ENCODE measurements at regions not wholly inside any gene's neighbourhood (a gene's known extent, or its start where the extent isn't known, plus 50 kb on each side); places are given as distances from the start of the nearest gene placed in this dataset.

DNA sequence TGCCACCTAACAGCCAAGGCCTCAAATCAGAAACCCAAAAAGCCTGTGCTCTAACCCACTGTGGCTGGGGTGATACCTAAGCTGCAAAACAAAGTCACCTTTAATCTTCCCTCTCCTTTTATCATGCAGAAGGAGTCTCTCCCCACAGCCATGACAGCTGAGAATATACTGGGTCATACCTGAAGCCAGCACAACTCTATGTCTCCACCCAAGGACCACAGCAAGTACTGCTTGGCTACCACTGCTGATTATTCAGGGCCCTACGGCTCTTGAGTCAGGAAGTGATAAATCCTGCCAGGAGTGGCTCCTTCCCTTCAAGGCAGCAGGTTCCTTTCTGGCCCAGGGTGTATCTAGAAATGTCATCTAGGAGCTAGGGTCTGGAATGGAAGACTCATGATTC lies 151.5 kb upstream of the TOM1L1 start:
- Histone ChIP-seq H3K9me3 (ENCODE audit: low read depth, low read length) (no peaks in the 10 kb centered on the region), H3K36me3 (ENCODE audit: insufficient read depth, low read length) (no peaks in the 10 kb centered on the region), H3K9ac (ENCODE audit: insufficient read length) (no peak overlapping the region), H3K4me3 (no peak overlapping the region), H3K27ac (no peak overlapping the region)
- TF ChIP-seq POLR2AphosphoS5 (IDR thresholded peaks at IDR 0.05; ENCODE audit: borderline replicate concordance, low read depth, low read length), result no peak
- no peak for TF ChIP-seq EZH2 (IDR thresholded peaks at IDR 0.05)
- no peak for TF ChIP-seq FOXP2 (optimal IDR thresholded peaks at IDR 0.05; ENCODE audit: control extremely low read depth, extremely low read length, insufficient read depth)
- no peak for DNase-seq (ENCODE audit: low read depth, low spot score)

- no peak overlapping the region for H3K9ac ChIP-seq (ENCODE audit: insufficient read length)
- H3K9me3 ChIP-seq (ENCODE audit: low read depth, low read length), result no peaks in the 10 kb centered on the region
- no peak for DNase-seq (ENCODE audit: low read depth, low spot score)
- no peaks in the 10 kb centered on the region for H3K36me3 ChIP-seq (ENCODE audit: insufficient read depth, low read length)
- H3K27ac ChIP-seq, result no peak overlapping the region
- TF ChIP-seq POLR2AphosphoS5 (IDR thresholded peaks at IDR 0.05; ENCODE audit: borderline replicate concordance, low read depth, low read length) (no peak), EZH2 (IDR thresholded peaks at IDR 0.05) (no peak), FOXP2 (optimal IDR thresholded peaks at IDR 0.05; ENCODE audit: control extremely low read depth, extremely low read length, insufficient read depth) (no peak)
- no peak overlapping the region for H3K4me3 ChIP-seq
Observed at GRCh38 chr17:54754560-54754959, 146.1 kb upstream of the TOM1L1 start.

GRCh38 chr17:54760836-54761235 lies 139.8 kb upstream of the TOM1L1 start:
- H3K36me3 ChIP-seq (ENCODE audit: insufficient read depth, low read length), result no peaks in the 10 kb centered on the region
- no peak overlapping the region for H3K9ac ChIP-seq (ENCODE audit: insufficient read length)
- DNase-seq (ENCODE audit: low read depth, low spot score), result no peak
- no peaks in the 10 kb centered on the region for H3K9me3 ChIP-seq (ENCODE audit: low read depth, low read length)
- TF ChIP-seq FOXP2 (optimal IDR thresholded peaks at IDR 0.05; ENCODE audit: control extremely low read depth, extremely low read length, insufficient read depth) (no peak), EZH2 (IDR thresholded peaks at IDR 0.05) (no peak), POLR2AphosphoS5 (IDR thresholded peaks at IDR 0.05; ENCODE audit: borderline replicate concordance, low read depth, low read length) (no peak)
- no peak overlapping the region for H3K27ac ChIP-seq
- H3K4me3 ChIP-seq, result no peak overlapping the region

DNA sequence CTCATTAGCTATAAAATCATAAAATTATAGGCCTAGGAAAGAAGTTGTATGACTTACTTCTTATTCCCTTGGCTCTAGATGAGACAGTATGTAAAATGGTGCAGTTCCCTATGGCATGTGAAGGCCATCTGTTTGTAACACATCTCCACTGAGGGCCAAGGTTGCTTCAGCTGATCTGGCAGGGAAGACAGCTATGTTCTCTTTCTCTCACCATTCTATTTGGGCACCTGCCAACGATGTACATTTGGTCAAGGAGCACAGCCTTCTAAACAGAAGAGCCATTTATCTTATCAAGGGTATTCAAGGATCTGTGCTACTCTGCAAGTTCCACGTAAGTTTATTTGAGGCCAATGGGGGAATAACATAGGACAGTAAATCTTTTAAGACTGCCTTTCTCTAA lies 129.8 kb upstream of the TOM1L1 start:
- TF ChIP-seq FOXP2 (optimal IDR thresholded peaks at IDR 0.05; ENCODE audit: control extremely low read depth, extremely low read length, insufficient read depth) (no peak), EZH2 (IDR thresholded peaks at IDR 0.05) (no peak), POLR2AphosphoS5 (IDR thresholded peaks at IDR 0.05; ENCODE audit: borderline replicate concordance, low read depth, low read length) (no peak)
- Histone ChIP-seq H3K36me3 (ENCODE audit: insufficient read depth, low read length) (no peaks in the 10 kb centered on the region), H3K9me3 (ENCODE audit: low read depth, low read length) (no peaks in the 10 kb centered on the region), H3K27ac (no peak overlapping the region), H3K9ac (ENCODE audit: insufficient read length) (no peak overlapping the region), H3K4me3 (no peak overlapping the region)
- DNase-seq (ENCODE audit: low read depth, low spot score), result no peak

- Histone ChIP-seq H3K9ac (ENCODE audit: insufficient read length) (no peak overlapping the region), H3K9me3 (ENCODE audit: low read depth, low read length) (no peaks in the 10 kb centered on the region), H3K4me3 (no peak overlapping the region), H3K27ac (no peak overlapping the region), H3K36me3 (ENCODE audit: insufficient read depth, low read length) (no peaks in the 10 kb centered on the region)
- no peak for TF ChIP-seq POLR2AphosphoS5 (IDR thresholded peaks at IDR 0.05; ENCODE audit: borderline replicate concordance, low read depth, low read length)
- DNase-seq (ENCODE audit: low read depth, low spot score), result no peak
Observed at GRCh38 chr17:54771409-54771915, 129.2 kb upstream of the TOM1L1 start.

GRCh38 chr17:54780238-54780637 lies 120.4 kb upstream of the TOM1L1 start:
- Histone ChIP-seq H3K4me3 (no peak overlapping the region), H3K36me3 (ENCODE audit: insufficient read depth, low read length) (no peaks in the 10 kb centered on the region), H3K9ac (ENCODE audit: insufficient read length) (no peak overlapping the region), H3K9me3 (ENCODE audit: low read depth, low read length) (no peaks in the 10 kb centered on the region), H3K27ac (no peak overlapping the region)
- DNase-seq (ENCODE audit: low read depth, low spot score), result no peak
- TF ChIP-seq EZH2 (IDR thresholded peaks at IDR 0.05) (no peak), POLR2AphosphoS5 (IDR thresholded peaks at IDR 0.05; ENCODE audit: borderline replicate concordance, low read depth, low read length) (no peak)

DNA sequence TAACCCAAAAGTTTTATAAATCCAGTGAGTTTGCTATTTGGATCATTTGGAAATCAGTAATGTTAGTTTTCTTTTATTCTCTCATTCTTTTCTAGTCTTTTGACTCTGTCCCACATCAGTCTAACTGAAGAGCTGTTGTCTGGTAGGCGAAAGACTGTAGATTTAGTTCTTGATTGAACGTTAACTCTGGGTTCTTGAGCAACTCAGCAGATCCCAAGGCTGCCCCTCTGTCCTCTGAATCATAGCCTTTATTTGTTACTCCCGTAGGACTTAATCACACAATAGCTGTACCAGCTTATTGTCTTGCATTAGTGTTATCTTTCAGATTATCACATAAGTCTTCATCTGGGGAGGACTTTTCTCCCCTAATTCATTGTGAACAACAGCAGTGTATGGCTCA lies 119.3 kb upstream of the TOM1L1 start:
- Histone ChIP-seq H3K9ac (ENCODE audit: insufficient read length) (no peak overlapping the region), H3K9me3 (ENCODE audit: low read depth, low read length) (no peaks in the 10 kb centered on the region), H3K36me3 (ENCODE audit: insufficient read depth, low read length) (no peaks in the 10 kb centered on the region), H3K4me3 (no peak overlapping the region), H3K27ac (no peak overlapping the region)
- TF ChIP-seq POLR2AphosphoS5 (IDR thresholded peaks at IDR 0.05; ENCODE audit: borderline replicate concordance, low read depth, low read length), result no peak
- TF ChIP-seq EZH2 (IDR thresholded peaks at IDR 0.05), result no peak
- no peak for TF ChIP-seq FOXP2 (optimal IDR thresholded peaks at IDR 0.05; ENCODE audit: control extremely low read depth, extremely low read length, insufficient read depth)
- no peak for DNase-seq (ENCODE audit: low read depth, low spot score)

GRCh38 chr17:54784305-54784704 lies 116.3 kb upstream of the TOM1L1 start:
- TF ChIP-seq EZH2 (IDR thresholded peaks at IDR 0.05), result no peak
- TF ChIP-seq FOXP2 (optimal IDR thresholded peaks at IDR 0.05; ENCODE audit: control extremely low read depth, extremely low read length, insufficient read depth), result no peak
- TF ChIP-seq POLR2AphosphoS5 (IDR thresholded peaks at IDR 0.05; ENCODE audit: borderline replicate concordance, low read depth, low read length), result no peak
- Histone ChIP-seq H3K9ac (ENCODE audit: insufficient read length) (no peak overlapping the region), H3K36me3 (ENCODE audit: insufficient read depth, low read length) (no peaks in the 10 kb centered on the region), H3K27ac (no peak overlapping the region), H3K9me3 (ENCODE audit: low read depth, low read length) (no peaks in the 10 kb centered on the region), H3K4me3 (no peak overlapping the region)
- no peak for DNase-seq (ENCODE audit: low read depth, low spot score)

GRCh38 chr17:54785643-54786268 lies 114.9 kb upstream of the TOM1L1 start:
- no peak overlapping the region for H3K27ac ChIP-seq
- no peaks in the 10 kb centered on the region for H3K36me3 ChIP-seq (ENCODE audit: insufficient read depth, low read length)
- H3K9ac ChIP-seq (ENCODE audit: insufficient read length), result no peak overlapping the region
- TF ChIP-seq EZH2 (IDR thresholded peaks at IDR 0.05) (no peak), FOXP2 (optimal IDR thresholded peaks at IDR 0.05; ENCODE audit: control extremely low read depth, extremely low read length, insufficient read depth) (no peak), POLR2AphosphoS5 (IDR thresholded peaks at IDR 0.05; ENCODE audit: borderline replicate concordance, low read depth, low read length) (no peak)
- DNase-seq (ENCODE audit: low read depth, low spot score), result no peak
- H3K9me3 ChIP-seq (ENCODE audit: low read depth, low read length), result no peaks in the 10 kb centered on the region
- no peak overlapping the region for H3K4me3 ChIP-seq

All from SK-N-MC (cell line).